H1 (cell line): ENCODE measurements at regions not wholly inside any gene's neighbourhood (a gene's known extent, or its start where the extent isn't known, plus 50 kb on each side); places are given as distances from the start of the nearest gene placed in this dataset.

ENCODE experiments used
- CTCF ChIA-PET: fragments of 300-600 bp; sonication (Branson Sonifier 250); formaldehyde crosslinking; loops from one replicate; lab custom pipeline; 2021; ENCODE audit not compliant: partially characterized antibody; lab: Charles Lee
- POLR2A ChIA-PET: fragments of 300-600 bp; sonication (Branson Sonifier 250); formaldehyde crosslinking; loops from one replicate; lab custom pipeline; 2021; ENCODE audit warnings: inconsistent platforms; ENCODE audit not compliant: partially characterized antibody; lab: Charles Lee
- DNase-seq, 2 experiments: peaks; one replicate each; pipeline versions ENCODE4 v3.0.0 to v3.0.0-alpha.2; 2010 to 2022; ENCODE audit warnings: low spot score in 2 of 2, low read depth in 1 of 2, mixed read lengths in 1 of 2
- FAIRE-seq: peaks from 2 replicates; lab custom pipeline; 2011; peaks lifted over from hg19 to GRCh38; lab: Jason Lieb, UNC
- H2AFZ ChIP-seq: 2 replicates; pipeline ENCODE4 v1.8.1; 2012; ENCODE audit warnings: low read length, inconsistent platforms
- H2AK5ac ChIP-seq: 2 replicates; pipeline ENCODE4 v1.6.1; 2013; ENCODE audit warnings: low read depth, low read length
- H2BK120ac ChIP-seq: replicated peaks from 2 replicates; pipeline ENCODE3; 2013; ENCODE audit warnings: low read depth, low read length, inconsistent platforms
- H2BK12ac ChIP-seq: 2 replicates; pipeline ENCODE4 v1.6.1; 2013; ENCODE audit warnings: low read depth, low read length
- H2BK15ac ChIP-seq: 2 replicates; pipeline ENCODE4 v1.6.1; 2013; ENCODE audit warnings: low read length
- H2BK20ac ChIP-seq: 2 replicates; pipeline ENCODE4 v1.6.1; 2013; ENCODE audit warnings: low read length
- H2BK5ac ChIP-seq: 2 replicates; pipeline ENCODE4 v1.6.1; 2013; ENCODE audit warnings: low read depth, low read length
- H3K14ac ChIP-seq: 2 replicates; pipeline ENCODE4 v1.6.1; 2013; ENCODE audit warnings: inconsistent platforms; ENCODE audit not compliant: insufficient read length
- H3K18ac ChIP-seq: 2 replicates; pipeline ENCODE4 v1.6.1; 2013; ENCODE audit warnings: low read length; ENCODE audit errors: extremely low read depth
- H3K23ac ChIP-seq: 2 replicates; pipeline ENCODE4 v1.6.1; 2013; ENCODE audit warnings: inconsistent platforms; ENCODE audit not compliant: insufficient read length
- H3K23me2 ChIP-seq: 2 replicates; pipeline ENCODE4 v1.6.1; 2013; ENCODE audit warnings: low read depth, low read length
- H3K27ac ChIP-seq: 2 replicates; pipeline ENCODE4 v1.6.1; 2011; ENCODE audit warnings: low read depth, low read length, inconsistent platforms
- H3K27me3 ChIP-seq, 4 experiments: replicated peaks in 1 of 4; 1 replicate in 1 of 4; 2 replicates in 3 of 4; pipeline versions ENCODE4 v1.6.1 to v1.8.1; 2011 to 2013; ENCODE audit warnings: low read length in 3 of 4, mild to moderate bottlenecking in 3 of 4, inconsistent platforms in 2 of 4, mixed read lengths in 2 of 4, moderate library complexity in 1 of 4; ENCODE audit not compliant: control insufficient read depth in 3 of 4, insufficient read depth in 3 of 4; ENCODE audit errors: extremely low read depth in 1 of 4
- H3K36me3 ChIP-seq, 4 experiments: 2 replicates each; pipeline versions ENCODE4 v1.6.1 to v1.8.1; 2011 to 2013; ENCODE audit warnings: mild to moderate bottlenecking in 4 of 4, low read length in 3 of 4, moderate library complexity in 2 of 4, control low read depth in 1 of 4, inconsistent platforms in 1 of 4; ENCODE audit not compliant: insufficient read depth in 4 of 4, control insufficient read depth in 2 of 4
- H3K4ac ChIP-seq: replicated peaks from 2 replicates; pipeline ENCODE3; 2013; ENCODE audit warnings: low read length, low read depth, mixed read lengths, inconsistent platforms; ENCODE audit not compliant: insufficient read length
- H3K4me1 ChIP-seq, 4 experiments: replicated peaks in 1 of 4; 1 replicate in 1 of 4; 2 replicates in 3 of 4; pipeline versions ENCODE4 v1.6.1 to v1.8.1; 2011 to 2013; ENCODE audit warnings: low read length in 3 of 4, inconsistent platforms in 2 of 4, mixed read lengths in 1 of 4; ENCODE audit not compliant: insufficient read depth in 4 of 4, control insufficient read depth in 3 of 4
- H3K4me2 ChIP-seq, 2 experiments: 2 replicates each; pipeline versions ENCODE4 v1.6.1 to v1.8.1; 2011 to 2013; ENCODE audit warnings: low read depth in 2 of 2, low read length in 2 of 2, control low read depth in 1 of 2, inconsistent platforms in 1 of 2, mild to moderate bottlenecking in 1 of 2; ENCODE audit not compliant: insufficient read depth in 1 of 2
- H3K4me3 ChIP-seq, 4 experiments: fragments of 200-600, 300-600 bp in 1 of 4; sonication (generic), shearing (Covaris generic), sonication (Bioruptor Twin) in 1 of 4; 2 replicates each; pipeline versions ENCODE4 v1.5.1 to v1.8.1; 2011 to 2016; ENCODE audit warnings: low read length in 4 of 4, low read depth in 3 of 4, control low read depth in 2 of 4, inconsistent platforms in 2 of 4, mild to moderate bottlenecking in 2 of 4, mixed read lengths in 1 of 4, moderate library complexity in 1 of 4; ENCODE audit not compliant: insufficient read depth in 2 of 4; ENCODE audit errors: extremely low read depth in 1 of 4
- H3K56ac ChIP-seq: replicated peaks from 2 replicates; pipeline ENCODE3; 2013; ENCODE audit warnings: low read depth, mild to moderate bottlenecking, mixed read lengths, low read length, inconsistent platforms; ENCODE audit not compliant: insufficient read length
- H3K79me1 ChIP-seq: 2 replicates; pipeline ENCODE4 v1.6.1; 2013; ENCODE audit warnings: low read depth, low read length, control low read depth
- H3K79me2 ChIP-seq, 2 experiments: 2 replicates each; pipeline versions ENCODE4 v1.6.1 to v1.8.1; 2012 to 2013; ENCODE audit warnings: low read length in 2 of 2, mild to moderate bottlenecking in 2 of 2, inconsistent platforms in 1 of 2; ENCODE audit not compliant: insufficient read depth in 2 of 2, control insufficient read depth in 1 of 2
- H3K9ac ChIP-seq, 4 experiments: replicated peaks in 1 of 4; 1 replicate in 1 of 4; 2 replicates in 3 of 4; pipeline versions ENCODE4 v1.6.1 to v1.8.1; 2011 to 2013; ENCODE audit warnings: low read depth in 3 of 4, low read length in 3 of 4, control low read depth in 2 of 4, mild to moderate bottlenecking in 2 of 4, moderate library complexity in 2 of 4, inconsistent platforms in 1 of 4; ENCODE audit errors: extremely low read depth in 1 of 4
- H3K9me3 ChIP-seq, 2 experiments: 2 replicates each; pipeline versions ENCODE4 v1.6.1 to v1.8.1; 2012 to 2013; ENCODE audit warnings: mild to moderate bottlenecking in 2 of 2, moderate library complexity in 2 of 2, control low read depth in 1 of 2, inconsistent platforms in 1 of 2, low read depth in 1 of 2, low read length in 1 of 2, mixed read lengths in 1 of 2; ENCODE audit not compliant: insufficient read depth in 2 of 2
- H4K20me1 ChIP-seq, 2 experiments: replicated peaks in 1 of 2; 2 replicates each; pipeline versions ENCODE3 to v1.8.1; 2011 to 2013; ENCODE audit warnings: inconsistent platforms in 2 of 2, low read length in 2 of 2, mild to moderate bottlenecking in 1 of 2; ENCODE audit not compliant: insufficient read depth in 2 of 2, control insufficient read depth in 1 of 2
- H4K5ac ChIP-seq: 2 replicates; pipeline ENCODE4 v1.6.1; 2013; ENCODE audit warnings: low read length, low read depth, mixed read lengths, inconsistent platforms; ENCODE audit not compliant: insufficient read length
- H4K8ac ChIP-seq: 2 replicates; pipeline ENCODE4 v1.8.0; 2013; ENCODE audit warnings: mild to moderate bottlenecking, moderate library complexity, low read length, inconsistent platforms; ENCODE audit not compliant: insufficient read depth; ENCODE audit errors: extremely low read depth
- H4K91ac ChIP-seq: replicated peaks from 2 replicates; pipeline ENCODE3; 2013; ENCODE audit warnings: low read length, mixed read lengths, inconsistent platforms; ENCODE audit not compliant: insufficient read length
- ATF3 ChIP-seq: IDR thresholded peaks from 2 replicates; pipeline ENCODE4 v1.6.1; 2011; ENCODE audit warnings: low read depth, mild to moderate bottlenecking, low read length; ENCODE audit not compliant: insufficient read depth
- CBX8 ChIP-seq: fragments of 300-800, 300-1000 bp; sonication (generic); IDR thresholded peaks from 2 replicates; pipeline ENCODE4 v1.7.1; 2016; ENCODE audit warnings: low read depth, low read length, borderline replicate concordance
- CEBPB ChIP-seq: IDR thresholded peaks from 2 replicates; pipeline ENCODE4 v1.6.1; 2012; ENCODE audit warnings: low read depth, low read length
- FOSL1 ChIP-seq: IDR thresholded peaks from 2 replicates; pipeline ENCODE4 v1.6.1; 2011; ENCODE audit warnings: mild to moderate bottlenecking, low read depth, low read length, moderate library complexity; ENCODE audit not compliant: insufficient read depth
- JUND ChIP-seq: IDR thresholded peaks from 2 replicates; pipeline ENCODE4 v1.6.1; 2011; ENCODE audit warnings: mild to moderate bottlenecking, improper control_type of control experiment, low read length
- KDM1A ChIP-seq: fragments of 200-600, 300-600 bp; sonication (generic); IDR thresholded peaks from 2 replicates; pipeline ENCODE4 v1.7.1; 2016; ENCODE audit warnings: mild to moderate bottlenecking, low read length, borderline replicate concordance
- KDM4A ChIP-seq: IDR thresholded peaks from one replicate; pipeline ENCODE4 v1.7.1; 2012; ENCODE audit warnings: low read depth, mild to moderate bottlenecking, moderate library complexity, low read length, inconsistent platforms; ENCODE audit not compliant: severe bottlenecking
- MAX ChIP-seq: IDR thresholded peaks from 2 replicates; pipeline ENCODE4 v1.6.1; 2012; ENCODE audit warnings: inconsistent platforms
- NANOG ChIP-seq: IDR thresholded peaks from 2 replicates; pipeline ENCODE4 v1.6.1; 2011; ENCODE audit warnings: low read length, low read depth, mild to moderate bottlenecking, inconsistent platforms; ENCODE audit not compliant: insufficient read depth, poor library complexity, severe bottlenecking
- RFX5 ChIP-seq: IDR thresholded peaks from 2 replicates; pipeline ENCODE4 v1.6.1; 2011; ENCODE audit warnings: low read depth, low read length, improper control_type of control experiment, borderline replicate concordance
- RNF2 ChIP-seq: fragments of 200-900, 300-1000 bp; sonication (generic); IDR thresholded peaks from 2 replicates; pipeline ENCODE4 v1.7.1; 2016; ENCODE audit warnings: borderline replicate concordance, low read depth, mild to moderate bottlenecking, antibody characterized with exemption, low read length; ENCODE audit not compliant: poor library complexity, severe bottlenecking; ENCODE audit errors: missing control alignments
- SIRT6 ChIP-seq: IDR thresholded peaks from one replicate; pipeline ENCODE4 v1.7.1; 2012; ENCODE audit warnings: low read length, inconsistent platforms
- SP4 ChIP-seq: IDR thresholded peaks from 2 replicates; pipeline ENCODE4 v1.6.1; 2012; ENCODE audit warnings: low read length, inconsistent platforms
- SUZ12 ChIP-seq: fragments of 200-600 bp; sonication (generic); IDR thresholded peaks from 2 replicates; pipeline ENCODE4 v1.6.1; 2012; ENCODE audit warnings: mild to moderate bottlenecking, inconsistent platforms, low read length, moderate library complexity, mixed read lengths
- WGBS, 2 experiments: shearing (Covaris generic) in 1 of 2; methylation state at CpG; one replicate each; pipeline versions ENCODE4 v1.1.6 to v1.1.7; 2013 to 2015; ENCODE audit warnings: low lambda C conversion rate in 2 of 2, mixed read lengths in 2 of 2, inconsistent platforms in 1 of 2, low coverage in 1 of 2, missing lambda C conversion rate in 1 of 2; ENCODE audit not compliant: insufficient replicate concordance in 2 of 2, insufficient coverage in 1 of 2, insufficient read length in 1 of 2; ENCODE audit errors: extremely low coverage in 1 of 2, missing lambda C conversion rate in 1 of 2; 5-methylcytosine and 5-hydroxymethylcytosine counted together

- Histone ChIP-seq H2BK20ac (no peak overlapping the region), H3K4me2 (no peak overlapping the region), H2AK5ac (no peak overlapping the region), H2BK120ac (no peak overlapping the region), H3K23me2 (no peaks in the 10 kb centered on the region), H3K27me3 (no peaks in the 10 kb centered on the region), H4K5ac (no peak overlapping the region), H3K79me2 (no peaks in the 10 kb centered on the region), H2BK5ac (no peak overlapping the region), H3K4ac (no peak overlapping the region), H3K9me3 (no peaks in the 10 kb centered on the region), H3K14ac (no peak overlapping the region), H3K56ac (no peak overlapping the region), H3K4me3 (no peak overlapping the region), H4K20me1 (no peaks in the 10 kb centered on the region), H3K4me1 (no peaks in the 10 kb centered on the region), H2BK12ac (no peak overlapping the region), H3K79me1 (no peaks in the 10 kb centered on the region), H3K9ac (no peak overlapping the region), H3K36me3 (no peaks in the 10 kb centered on the region; a peak in 1 of 8 replicates), H3K27ac (no peak overlapping the region), H3K23ac (no peak overlapping the region), H2AFZ (no peak overlapping the region), H2BK15ac (no peak overlapping the region), H4K8ac (no peak overlapping the region), H4K91ac (no peak overlapping the region), H3K18ac (no peak overlapping the region)
- DNase-seq (no peak), FAIRE-seq (no peak)
- CTCF ChIA-PET = interaction anchor here (0.6 to 0.9 kb wide), 2 partner anchors 87 to 307 kb away, joined by 3 read pairs; no protein-coding TSS in a partner anchor
- POLR2A ChIA-PET = no interaction called here
- 95% methylated on average over 2 of the region's 2 CpGs; no CpG with 5 or more reads in 1 of the 2 experiments for WGBS, 2 experiments
- TF ChIP-seq RNF2 (no peak), FOSL1 (no peak), CEBPB (no peak), SUZ12 (no peak), RFX5 (no peak), JUND (no peak), KDM1A (no peak), SP4 (no peak), NANOG (no peak), SIRT6 (no peak), KDM4A (no peak), MAX (no peak), ATF3 (no peak), CBX8 (no peak)
Measured at GRCh38 chr4:132330994-132331393, 818.1 kb upstream of the PCDH10 start.
